ENCODE measurements at regions not wholly inside any gene's neighbourhood (a gene's known extent, or its start where the extent isn't known, plus 50 kb on each side); places are given as distances from the start of the nearest gene placed in this dataset.

DNA sequence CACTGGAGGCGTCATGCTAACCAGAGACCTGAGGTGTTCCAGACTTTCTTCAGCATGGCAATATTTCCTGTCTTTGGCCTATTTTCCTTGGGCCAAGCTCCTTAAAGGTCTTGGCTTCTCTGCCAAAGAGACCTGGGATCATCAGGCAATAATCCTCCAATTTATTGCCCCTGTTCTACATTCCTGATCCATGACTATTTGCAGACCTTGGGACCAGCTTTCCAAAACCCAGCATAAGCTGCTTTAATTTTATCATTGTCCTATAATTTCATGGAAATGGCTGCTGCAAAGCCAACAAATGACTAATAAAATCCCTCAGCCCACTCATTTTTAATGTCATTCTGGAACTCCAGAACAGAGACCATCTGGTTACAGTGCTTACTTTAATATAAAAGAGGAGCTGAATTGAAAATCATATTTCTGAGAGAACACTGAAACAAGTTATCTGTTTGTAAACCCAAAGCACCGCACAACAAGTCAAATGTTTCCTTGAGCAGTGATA lies 166.9 kb upstream of the BTG1 start:
- WGBS (ENCODE audit: insufficient coverage), result 100% methylated on average over 2 of the region's 2 CpGs
- Histone ChIP-seq H3K4me1 (ENCODE audit: control extremely low read depth in 1 of 4, control insufficient read depth in 4 of 4, insufficient read depth in 4 of 4, low read length in 3 of 4) (no peaks in the 10 kb centered on the region), H3K36me3 (ENCODE audit: control insufficient read depth in 4 of 4, insufficient read depth in 4 of 4, low read length in 3 of 4) (no peaks in the 10 kb centered on the region), H3K4me3 (ENCODE audit: control insufficient read depth in 1 of 7, extremely low read depth in 1 of 7, insufficient read depth in 4 of 7, low read depth in 2 of 7, low read length in 6 of 7) (no peak overlapping the region), H3K27me3 (replicated peaks in 2 of 5; ENCODE audit: control insufficient read depth in 4 of 5, insufficient read depth in 5 of 5, low read length in 4 of 5) (no peaks in the 10 kb centered on the region), H3K9me3 (ENCODE audit: control extremely low read depth in 1 of 5, control insufficient read depth in 4 of 5, insufficient read depth in 2 of 5, low read depth in 1 of 5, low read length in 4 of 5) (peaks cover 0 to 3% (median 0%) of the 10 kb centered on the region in 5 experiments), H3K27ac (ENCODE audit: insufficient read depth in 1 of 2, low read depth in 1 of 2, low read length in 2 of 2, poor library complexity in 1 of 2, severe bottlenecking in 2 of 2) (no peak overlapping the region)
- ChIA-PET POLR2A (no interaction called here), CTCF (no interaction called here)
- DNase-seq, result no peak

DNA sequence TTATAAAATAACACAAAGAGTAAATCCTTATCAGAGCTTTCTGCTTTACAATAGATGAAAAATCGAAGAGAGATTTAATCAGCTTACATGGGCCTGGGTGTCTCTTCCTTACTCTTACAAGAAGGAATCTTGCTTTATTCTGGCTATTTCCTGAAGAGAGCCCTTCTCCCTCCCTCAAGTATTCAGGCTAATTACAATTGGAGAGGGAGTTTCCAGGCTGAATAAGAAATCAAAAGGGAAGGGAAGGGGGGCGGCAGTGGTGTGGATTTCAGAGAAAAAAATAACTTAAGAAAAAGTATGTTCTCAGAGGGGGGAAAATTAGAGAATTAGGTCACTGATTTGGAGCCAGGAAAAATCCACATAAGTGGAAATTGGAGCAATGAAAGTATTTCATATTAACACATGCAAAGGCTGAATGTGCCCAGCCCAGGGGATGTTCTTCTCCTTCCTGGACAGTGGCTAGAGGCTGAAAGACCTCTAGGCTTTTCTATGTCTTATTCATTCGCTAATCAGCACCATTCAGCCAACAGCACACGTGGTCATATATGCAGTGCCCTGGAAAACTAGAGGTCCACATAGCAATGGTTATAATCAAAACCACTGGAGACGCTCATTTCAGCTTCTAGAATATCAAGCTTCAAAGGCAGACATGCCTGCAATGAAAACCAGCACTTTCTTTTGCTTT lies 158.9 kb upstream of the BTG1 start:
- no peak overlapping the region for H3K4me3 ChIP-seq (ENCODE audit: control insufficient read depth in 1 of 7, extremely low read depth in 1 of 7, insufficient read depth in 4 of 7, low read depth in 2 of 7, low read length in 6 of 7)
- DNase-seq, result no peak
- no peaks in the 10 kb centered on the region for H3K4me1 ChIP-seq (ENCODE audit: control extremely low read depth in 1 of 4, control insufficient read depth in 4 of 4, insufficient read depth in 4 of 4, low read length in 3 of 4)
- no peak overlapping the region for H3K27ac ChIP-seq (ENCODE audit: insufficient read depth in 1 of 2, low read depth in 1 of 2, low read length in 2 of 2, poor library complexity in 1 of 2, severe bottlenecking in 2 of 2)
- no peaks in the 10 kb centered on the region for H3K36me3 ChIP-seq (ENCODE audit: control insufficient read depth in 4 of 4, insufficient read depth in 4 of 4, low read length in 3 of 4)
- H3K27me3 ChIP-seq (replicated peaks in 2 of 5; ENCODE audit: control insufficient read depth in 4 of 5, insufficient read depth in 5 of 5, low read length in 4 of 5), result no peaks in the 10 kb centered on the region
- 95% methylated on average over 4 of the region's 5 CpGs for WGBS (ENCODE audit: insufficient coverage)
- ChIA-PET POLR2A (no interaction called here), CTCF (no interaction called here)
- H3K9me3 ChIP-seq (ENCODE audit: control extremely low read depth in 1 of 5, control insufficient read depth in 4 of 5, insufficient read depth in 2 of 5, low read depth in 1 of 5, low read length in 4 of 5), result no peaks in the 10 kb centered on the region

DNA sequence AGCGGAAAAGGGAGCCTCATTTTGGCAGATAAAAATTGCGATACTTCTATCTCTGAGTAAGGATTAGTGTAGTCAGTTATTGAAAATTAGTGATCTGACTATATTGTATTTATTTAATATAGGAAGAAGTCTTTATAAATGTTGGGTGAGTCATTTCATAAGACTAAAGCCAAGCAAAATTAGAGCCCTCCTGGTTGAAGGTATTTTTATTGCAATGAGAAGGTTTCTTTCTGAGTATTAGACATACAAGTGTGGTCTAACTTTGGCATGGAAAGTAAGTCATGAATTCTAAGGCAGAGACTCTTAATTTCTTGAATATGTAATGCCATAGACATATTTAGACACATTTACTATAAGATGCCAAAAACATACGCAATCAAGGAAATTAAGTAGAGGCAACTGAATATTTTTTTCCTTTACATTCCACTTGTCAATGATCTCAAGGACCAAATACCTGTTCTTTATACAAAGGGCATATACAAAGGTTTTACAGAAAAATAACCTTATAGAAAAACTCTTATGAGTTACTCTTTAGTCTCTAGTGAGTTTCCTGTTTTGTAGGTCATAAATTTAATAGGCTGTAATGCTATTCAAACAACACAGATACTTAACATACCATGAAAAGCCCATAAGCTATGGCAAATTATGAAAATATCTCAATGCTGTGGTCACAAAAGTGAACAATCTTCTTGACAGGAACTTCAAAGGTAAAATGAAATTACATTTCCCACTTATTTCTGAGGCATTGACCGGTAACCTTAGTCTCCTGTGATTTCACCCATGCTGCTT lies 156.6 kb upstream of the BTG1 start:
- peaks cover 0 to 6% (median 0%) of the 10 kb centered on the region in 4 experiments for H3K4me1 ChIP-seq (ENCODE audit: control extremely low read depth in 1 of 4, control insufficient read depth in 4 of 4, insufficient read depth in 4 of 4, low read length in 3 of 4)
- no peak overlapping the region for H3K4me3 ChIP-seq (ENCODE audit: control insufficient read depth in 1 of 7, extremely low read depth in 1 of 7, insufficient read depth in 4 of 7, low read depth in 2 of 7, low read length in 6 of 7)
- WGBS (ENCODE audit: insufficient coverage), result 100% methylated on average over 1 of the region's 4 CpGs
- POLR2A ChIA-PET, result no interaction called here
- H3K36me3 ChIP-seq (ENCODE audit: control insufficient read depth in 4 of 4, insufficient read depth in 4 of 4, low read length in 3 of 4), result no peaks in the 10 kb centered on the region
- H3K27me3 ChIP-seq (replicated peaks in 2 of 5; ENCODE audit: control insufficient read depth in 4 of 5, insufficient read depth in 5 of 5, low read length in 4 of 5), result no peaks in the 10 kb centered on the region
- DNase-seq, result no peak
- no peak overlapping the region for H3K27ac ChIP-seq (ENCODE audit: insufficient read depth in 1 of 2, low read depth in 1 of 2, low read length in 2 of 2, poor library complexity in 1 of 2, severe bottlenecking in 2 of 2)
- no peaks in the 10 kb centered on the region for H3K9me3 ChIP-seq (ENCODE audit: control extremely low read depth in 1 of 5, control insufficient read depth in 4 of 5, insufficient read depth in 2 of 5, low read depth in 1 of 5, low read length in 4 of 5)
- CTCF ChIA-PET, result no interaction called here

DNA sequence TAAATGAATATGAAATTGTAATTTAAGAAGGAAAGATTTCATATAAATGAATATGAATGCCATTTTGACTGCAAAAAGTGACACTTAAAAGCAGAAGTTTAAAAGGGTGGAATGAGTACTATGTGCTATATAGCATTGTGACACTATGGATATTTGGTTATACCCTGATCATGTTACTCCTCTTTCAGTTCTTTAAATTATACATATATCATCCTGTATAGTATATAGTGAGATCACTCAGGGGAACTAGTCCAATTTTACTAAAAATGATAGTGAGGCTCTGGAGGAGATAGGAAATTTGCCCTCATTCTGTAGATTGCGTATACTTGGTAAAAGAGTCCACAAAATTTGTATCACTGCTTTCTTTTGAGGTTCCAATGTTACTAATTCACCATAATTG lies 155.7 kb upstream of the BTG1 start:
- Histone ChIP-seq H3K9me3 (ENCODE audit: control extremely low read depth in 1 of 5, control insufficient read depth in 4 of 5, insufficient read depth in 2 of 5, low read depth in 1 of 5, low read length in 4 of 5) (no peaks in the 10 kb centered on the region), H3K36me3 (ENCODE audit: control insufficient read depth in 4 of 4, insufficient read depth in 4 of 4, low read length in 3 of 4) (no peaks in the 10 kb centered on the region), H3K4me1 (ENCODE audit: control extremely low read depth in 1 of 4, control insufficient read depth in 4 of 4, insufficient read depth in 4 of 4, low read length in 3 of 4) (peaks cover 0 to 6% (median 0%) of the 10 kb centered on the region in 4 experiments), H3K27ac (ENCODE audit: insufficient read depth in 1 of 2, low read depth in 1 of 2, low read length in 2 of 2, poor library complexity in 1 of 2, severe bottlenecking in 2 of 2) (no peak overlapping the region), H3K27me3 (replicated peaks in 2 of 5; ENCODE audit: control insufficient read depth in 4 of 5, insufficient read depth in 5 of 5, low read length in 4 of 5) (no peaks in the 10 kb centered on the region), H3K4me3 (ENCODE audit: control insufficient read depth in 1 of 7, extremely low read depth in 1 of 7, insufficient read depth in 4 of 7, low read depth in 2 of 7, low read length in 6 of 7) (no peak overlapping the region)
- POLR2A ChIA-PET, result no interaction called here
- CTCF ChIA-PET, result no interaction called here
- no CpG with 5 or more reads among the region's 1 CpG for WGBS (ENCODE audit: insufficient coverage)
- DNase-seq, result no peak

DNA sequence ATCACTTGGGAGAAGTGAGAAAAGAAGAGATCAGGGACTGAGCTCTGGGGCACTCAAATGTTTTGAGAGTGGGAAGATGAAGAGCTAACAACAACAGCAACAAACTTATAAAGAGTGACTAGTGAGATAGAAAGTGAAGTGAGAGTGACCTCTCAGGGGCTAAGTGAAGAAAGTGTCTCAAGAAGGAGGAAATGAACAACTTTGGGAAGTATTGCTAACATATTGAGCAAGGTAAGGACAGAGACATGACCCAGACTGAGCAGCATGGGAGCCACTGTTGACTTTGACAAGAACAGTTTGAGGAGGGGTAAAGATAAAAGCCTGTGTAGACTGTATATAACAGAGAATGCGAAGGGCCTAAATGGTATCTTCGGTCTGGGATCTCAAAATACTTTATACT lies 155.1 kb upstream of the BTG1 start:
- H3K27me3 ChIP-seq (replicated peaks in 2 of 5; ENCODE audit: control insufficient read depth in 4 of 5, insufficient read depth in 5 of 5, low read length in 4 of 5), result no peaks in the 10 kb centered on the region
- H3K4me1 ChIP-seq (ENCODE audit: control extremely low read depth in 1 of 4, control insufficient read depth in 4 of 4, insufficient read depth in 4 of 4, low read length in 3 of 4), result peaks cover 0 to 6% (median 0%) of the 10 kb centered on the region in 4 experiments
- no peak overlapping the region for H3K27ac ChIP-seq (ENCODE audit: insufficient read depth in 1 of 2, low read depth in 1 of 2, low read length in 2 of 2, poor library complexity in 1 of 2, severe bottlenecking in 2 of 2)
- ChIA-PET CTCF (no interaction called here), POLR2A (no interaction called here)
- no peaks in the 10 kb centered on the region for H3K36me3 ChIP-seq (ENCODE audit: control insufficient read depth in 4 of 4, insufficient read depth in 4 of 4, low read length in 3 of 4)
- no CpG with 5 or more reads among the region's 2 CpGs for WGBS (ENCODE audit: insufficient coverage)
- no peak for DNase-seq
- H3K4me3 ChIP-seq (ENCODE audit: control insufficient read depth in 1 of 7, extremely low read depth in 1 of 7, insufficient read depth in 4 of 7, low read depth in 2 of 7, low read length in 6 of 7), result no peak overlapping the region
- no peaks in the 10 kb centered on the region for H3K9me3 ChIP-seq (ENCODE audit: control extremely low read depth in 1 of 5, control insufficient read depth in 4 of 5, insufficient read depth in 2 of 5, low read depth in 1 of 5, low read length in 4 of 5)

DNA sequence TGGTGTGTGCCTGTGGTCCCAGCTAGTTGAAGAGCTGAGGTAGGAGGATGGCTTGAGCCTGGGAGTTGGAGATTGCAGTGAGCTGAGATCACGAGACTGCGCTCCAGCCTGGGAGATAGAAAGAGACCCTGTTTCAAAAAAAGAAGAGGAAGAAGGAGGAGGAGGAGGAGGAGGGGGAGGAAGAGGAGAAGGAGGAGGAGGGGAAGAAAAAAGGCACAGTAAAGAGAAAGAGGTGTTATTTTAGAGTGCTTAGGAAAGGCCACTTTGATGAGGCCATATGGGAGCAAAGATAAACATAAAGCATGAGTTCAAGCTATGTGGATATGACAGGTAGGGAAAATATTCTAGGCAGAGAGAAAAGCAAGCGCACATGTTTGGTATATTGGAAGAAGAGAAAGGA lies 154.1 kb upstream of the BTG1 start:
- H3K4me1 ChIP-seq (ENCODE audit: control extremely low read depth in 1 of 4, control insufficient read depth in 4 of 4, insufficient read depth in 4 of 4, low read length in 3 of 4), result peaks cover 0 to 6% (median 0%) of the 10 kb centered on the region in 4 experiments
- H3K9me3 ChIP-seq (ENCODE audit: control extremely low read depth in 1 of 5, control insufficient read depth in 4 of 5, insufficient read depth in 2 of 5, low read depth in 1 of 5, low read length in 4 of 5), result no peaks in the 10 kb centered on the region
- no peak for DNase-seq
- H3K27me3 ChIP-seq (replicated peaks in 2 of 5; ENCODE audit: control insufficient read depth in 4 of 5, insufficient read depth in 5 of 5, low read length in 4 of 5), result no peaks in the 10 kb centered on the region
- ChIA-PET POLR2A (no interaction called here), CTCF (no interaction called here)
- WGBS (ENCODE audit: insufficient coverage), result 90% methylated on average over 3 of the region's 3 CpGs
- H3K4me3 ChIP-seq (ENCODE audit: control insufficient read depth in 1 of 7, extremely low read depth in 1 of 7, insufficient read depth in 4 of 7, low read depth in 2 of 7, low read length in 6 of 7), result no peak overlapping the region
- H3K27ac ChIP-seq (ENCODE audit: insufficient read depth in 1 of 2, low read depth in 1 of 2, low read length in 2 of 2, poor library complexity in 1 of 2, severe bottlenecking in 2 of 2), result no peak overlapping the region
- H3K36me3 ChIP-seq (ENCODE audit: control insufficient read depth in 4 of 4, insufficient read depth in 4 of 4, low read length in 3 of 4), result no peaks in the 10 kb centered on the region

DNA sequence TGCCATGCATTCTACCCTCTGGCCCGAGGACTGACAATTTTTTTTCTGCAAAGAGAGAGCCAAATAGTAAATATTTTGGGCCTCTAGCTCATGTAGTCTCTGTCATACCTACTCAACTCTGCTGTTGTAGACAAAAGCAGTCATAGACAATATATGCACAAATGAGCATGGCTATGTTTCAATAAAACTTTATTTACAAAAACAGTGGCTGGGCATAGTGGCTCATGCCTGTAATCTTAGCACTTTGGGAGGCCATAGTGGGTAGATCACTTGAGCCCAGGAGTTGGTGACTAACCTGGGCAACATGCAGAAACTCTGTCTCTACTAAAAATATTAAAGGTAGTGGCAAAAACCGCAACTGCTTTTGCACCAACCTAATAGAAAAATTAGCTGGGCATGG lies 153.7 kb upstream of the BTG1 start:
- WGBS (ENCODE audit: insufficient coverage), result 100% methylated on average over 1 of the region's 2 CpGs
- POLR2A ChIA-PET, result no interaction called here
- Histone ChIP-seq H3K27me3 (replicated peaks in 2 of 5; ENCODE audit: control insufficient read depth in 4 of 5, insufficient read depth in 5 of 5, low read length in 4 of 5) (no peaks in the 10 kb centered on the region), H3K27ac (ENCODE audit: insufficient read depth in 1 of 2, low read depth in 1 of 2, low read length in 2 of 2, poor library complexity in 1 of 2, severe bottlenecking in 2 of 2) (no peak overlapping the region), H3K9me3 (ENCODE audit: control extremely low read depth in 1 of 5, control insufficient read depth in 4 of 5, insufficient read depth in 2 of 5, low read depth in 1 of 5, low read length in 4 of 5) (no peaks in the 10 kb centered on the region), H3K36me3 (ENCODE audit: control insufficient read depth in 4 of 4, insufficient read depth in 4 of 4, low read length in 3 of 4) (no peaks in the 10 kb centered on the region), H3K4me1 (ENCODE audit: control extremely low read depth in 1 of 4, control insufficient read depth in 4 of 4, insufficient read depth in 4 of 4, low read length in 3 of 4) (peaks cover 0 to 6% (median 0%) of the 10 kb centered on the region in 4 experiments), H3K4me3 (ENCODE audit: control insufficient read depth in 1 of 7, extremely low read depth in 1 of 7, insufficient read depth in 4 of 7, low read depth in 2 of 7, low read length in 6 of 7) (no peak overlapping the region)
- CTCF ChIA-PET, result no interaction called here
- DNase-seq, result no peak
